Erythroblast (primary cell): ENCODE measurements at regions not wholly inside any gene's neighbourhood (a gene's known extent, or its start where the extent isn't known, plus 50 kb on each side); places are given as distances from the start of the nearest gene placed in this dataset.

Source experiments
- DNase-seq, 2 experiments: peaks; one replicate each; lab custom pipeline; 2025; lab: John Stamatoyannopoulos, UW
- GATA1 ChIP-seq: IDR thresholded peaks from 2 replicates; pipeline ENCODE4 v1.6.1; 2011; ENCODE audit warnings: low read depth, mild to moderate bottlenecking, control low read depth, low read length, moderate library complexity
- POLR2A ChIP-seq: IDR thresholded peaks from 2 replicates; pipeline ENCODE4 v1.6.1; 2011; ENCODE audit warnings: mild to moderate bottlenecking, low read length

DNA sequence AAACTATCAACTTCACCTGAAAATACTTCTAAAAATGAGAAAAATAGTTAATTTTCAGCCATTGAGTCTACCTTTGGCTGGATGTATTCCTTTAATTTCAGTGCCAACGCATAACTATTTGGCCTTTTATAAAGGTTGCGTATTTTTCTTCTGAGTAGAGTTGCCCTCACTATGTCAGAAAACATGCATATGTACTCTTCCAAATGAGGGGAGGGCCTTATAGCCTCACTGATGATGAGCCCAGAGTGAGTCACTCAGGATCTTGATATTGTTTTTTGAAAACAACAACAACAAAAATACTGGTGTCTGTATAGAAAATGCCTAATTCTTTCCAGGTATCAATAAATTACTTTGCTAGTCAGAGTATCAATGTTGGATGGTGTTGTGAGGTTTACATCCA lies 349.3 kb downstream of the FBXO8 start:
- DNase-seq, result no peak
- TF ChIP-seq GATA1, result no peak
- no peak for TF ChIP-seq POLR2A

DNA sequence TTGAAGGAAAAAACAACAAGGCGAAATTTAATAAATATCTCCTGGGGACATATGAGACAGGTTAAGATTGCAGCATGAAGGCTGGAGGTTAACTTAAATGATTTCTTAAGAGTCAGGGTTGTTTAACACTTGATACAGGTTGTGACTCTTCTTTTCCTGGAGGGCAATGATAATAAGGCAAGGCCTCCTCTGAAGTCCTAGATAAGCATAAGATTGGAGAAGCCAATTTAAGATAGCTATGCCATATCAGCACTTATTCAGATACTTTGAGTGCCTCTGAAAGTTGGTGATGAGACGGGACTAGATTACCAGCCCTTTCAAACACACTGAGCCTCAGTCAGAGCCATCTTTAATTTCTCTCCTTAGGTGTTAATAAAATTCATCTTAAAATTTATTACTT lies 350.8 kb downstream of the FBXO8 start:
- peak in 1 of 2 experiments; percentile 57 for DNase-seq
- no peak for TF ChIP-seq POLR2A
- no peak for TF ChIP-seq GATA1

DNA sequence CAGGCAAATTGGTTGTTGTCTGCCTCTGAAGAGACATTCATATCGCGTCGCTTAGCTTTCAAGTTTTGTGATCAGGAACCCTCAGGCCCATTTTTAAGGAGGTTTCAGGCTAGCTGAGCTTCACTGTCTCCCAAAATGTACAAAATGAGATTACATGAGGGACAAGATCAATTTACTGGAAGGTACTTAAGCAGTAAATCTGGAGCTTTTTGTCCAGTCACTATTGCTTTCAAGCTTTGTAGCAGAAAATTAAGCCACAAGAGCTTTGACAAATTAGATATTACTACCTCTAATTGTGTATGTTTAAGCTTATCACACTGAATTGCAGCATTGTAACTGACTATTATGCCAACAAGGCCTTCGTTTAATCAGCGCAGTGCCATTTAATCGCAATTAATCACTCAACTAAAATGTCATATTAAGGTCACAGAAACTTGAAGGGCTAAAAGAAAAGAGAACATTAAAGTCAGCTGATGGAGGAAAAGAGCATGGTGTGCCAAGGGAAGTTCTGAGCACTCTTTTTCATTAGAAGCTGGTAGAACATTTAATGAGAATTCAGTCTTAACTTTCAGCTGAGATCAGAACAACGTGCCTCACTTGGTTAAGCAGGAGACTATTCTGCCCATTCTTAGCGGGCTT lies 353.0 kb downstream of the FBXO8 start:
- TF ChIP-seq GATA1, result no peak
- TF ChIP-seq POLR2A, result no peak
- no peak for DNase-seq

DNA sequence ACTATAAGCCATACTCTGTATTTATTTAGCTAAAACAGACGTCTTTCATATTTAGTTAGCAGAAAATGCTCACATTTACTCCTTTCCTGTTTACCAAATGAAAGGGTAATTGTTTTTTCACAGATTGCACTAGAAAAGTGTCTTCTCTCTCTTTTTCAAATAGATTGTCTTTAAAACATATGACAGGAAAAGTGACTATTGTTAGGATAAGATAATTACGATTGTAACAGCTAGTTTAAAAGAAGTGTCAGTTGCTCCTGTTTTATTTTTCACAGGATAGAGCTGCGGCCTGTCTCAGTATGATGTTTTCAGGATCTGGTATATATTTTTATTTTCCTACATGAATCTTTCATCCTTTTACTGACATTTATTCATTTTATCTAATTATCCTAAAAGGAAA lies 353.5 kb downstream of the FBXO8 start:
- no peak for DNase-seq
- TF ChIP-seq POLR2A (no peak), GATA1 (no peak)

DNA sequence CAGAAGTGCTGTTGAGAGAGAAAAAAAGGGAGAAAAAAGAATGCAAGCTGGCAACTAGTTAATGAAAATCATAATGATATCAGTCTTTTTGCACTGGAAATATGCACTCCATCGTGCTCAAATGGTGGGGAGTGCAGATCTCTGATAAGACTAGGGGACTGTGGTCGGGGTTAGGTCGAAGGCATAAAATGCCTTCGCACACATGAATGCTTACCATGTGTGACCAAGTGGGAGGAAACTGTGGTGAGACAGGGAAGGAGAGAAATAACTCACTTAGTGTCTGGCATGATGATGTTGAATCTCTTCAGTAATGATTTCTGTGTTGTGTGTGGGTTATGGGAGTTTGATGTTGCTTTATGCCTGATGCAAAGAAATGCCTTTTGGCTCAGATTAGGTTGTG lies 358.9 kb downstream of the FBXO8 start:
- no peak for DNase-seq
- TF ChIP-seq GATA1 (no peak), POLR2A (no peak)

DNA sequence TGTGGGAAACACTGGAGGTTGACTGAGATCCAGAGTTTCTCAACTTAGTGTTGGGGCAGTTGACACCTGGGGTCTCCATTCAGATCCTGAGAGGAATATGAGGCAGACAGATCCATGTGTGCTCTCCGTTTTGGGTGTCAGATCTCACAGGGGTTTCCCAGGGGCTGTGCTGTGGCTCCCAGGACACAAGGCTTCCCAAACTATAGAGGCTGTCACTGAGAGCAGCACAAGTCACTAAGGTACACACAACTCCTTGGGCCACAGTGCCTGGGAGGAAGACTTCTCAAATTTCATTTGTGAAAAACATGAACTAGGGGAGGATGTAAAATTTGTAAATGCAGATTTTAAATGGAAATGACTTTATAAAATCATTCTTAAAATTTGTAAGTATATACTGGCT lies 363.6 kb downstream of the FBXO8 start:
- no peak for DNase-seq
- no peak for TF ChIP-seq GATA1
- no peak for TF ChIP-seq POLR2A

DNA sequence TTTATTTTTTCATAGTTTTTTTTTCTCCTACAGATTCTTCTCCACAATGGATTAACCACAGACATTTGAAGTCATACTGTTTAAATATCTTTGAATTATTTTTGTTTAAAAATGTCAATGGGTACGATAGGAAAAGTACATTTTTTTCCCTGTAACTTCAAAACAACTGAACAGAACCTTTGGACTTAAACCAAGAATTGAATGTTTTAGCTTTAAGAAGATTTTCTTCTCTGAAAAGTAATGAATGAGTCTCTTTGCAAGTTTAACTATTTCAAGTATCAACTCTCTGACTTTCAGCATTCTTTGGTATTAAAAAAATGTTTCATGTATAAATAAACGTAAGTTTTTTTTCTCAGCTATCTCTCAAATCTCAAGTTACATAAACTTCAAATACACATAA lies 364.3 kb downstream of the FBXO8 start:
- DNase-seq, result no peak

DNA sequence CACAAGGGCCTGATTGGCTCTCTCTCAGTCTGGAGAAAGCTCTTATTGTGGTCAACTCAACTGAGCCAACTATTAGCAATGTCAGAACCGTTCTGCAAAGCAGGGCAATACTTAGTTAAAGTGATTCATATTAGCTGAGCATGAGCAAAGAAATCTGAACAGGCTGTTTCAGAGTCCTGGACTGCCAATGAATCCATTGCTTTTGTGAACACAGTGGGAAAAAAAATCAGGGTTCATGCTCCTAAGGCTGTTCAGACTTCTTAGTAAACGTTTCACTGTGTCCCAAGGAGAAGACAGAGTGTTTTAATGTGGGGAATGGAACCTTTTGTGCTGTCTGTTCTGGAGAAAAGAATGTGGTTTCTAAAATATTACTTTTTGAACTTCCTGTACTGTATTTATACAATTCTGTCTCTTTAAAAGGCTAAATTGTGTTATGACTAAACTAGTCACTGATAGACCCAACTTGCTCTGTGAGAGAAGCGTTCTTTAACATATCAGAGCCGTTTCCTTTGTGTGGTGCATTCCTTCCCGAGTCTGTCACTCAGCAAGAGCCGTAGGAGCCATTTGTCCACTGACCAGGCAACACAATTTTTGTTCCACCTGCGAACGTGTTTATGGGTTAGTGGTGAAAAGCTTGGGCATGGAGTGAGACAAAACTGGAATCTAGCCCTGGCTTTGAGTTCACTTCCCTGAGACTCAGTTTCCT lies 366.1 kb downstream of the FBXO8 start:
- no peak for DNase-seq
- no peak for TF ChIP-seq GATA1
- no peak for TF ChIP-seq POLR2A

More for the DNA sequence above, 364.3 kb downstream of the FBXO8 start:
- TF ChIP-seq GATA1 (no peak), POLR2A (no peak)

DNA sequence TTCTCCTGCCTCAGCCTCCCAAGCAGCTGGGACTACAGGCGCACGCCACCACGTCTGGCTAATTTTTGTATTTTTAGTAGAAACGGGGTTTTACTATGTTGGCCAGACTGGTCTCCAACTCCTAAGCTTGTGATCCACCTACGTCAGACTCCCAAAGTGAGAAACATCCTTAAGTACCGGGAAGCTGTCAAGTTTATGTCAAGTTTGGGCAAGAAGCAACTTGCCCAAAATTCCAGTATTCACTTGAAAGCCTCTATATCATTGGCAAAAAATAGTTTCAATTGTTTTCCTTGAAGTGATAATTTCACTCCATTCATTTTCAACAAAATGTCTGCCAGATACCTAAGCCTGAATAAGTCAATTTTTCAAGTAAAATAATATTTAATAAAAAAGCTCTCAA lies 370.0 kb downstream of the FBXO8 start:
- TF ChIP-seq GATA1 (no peak), POLR2A (no peak)
- no peak for DNase-seq

DNA sequence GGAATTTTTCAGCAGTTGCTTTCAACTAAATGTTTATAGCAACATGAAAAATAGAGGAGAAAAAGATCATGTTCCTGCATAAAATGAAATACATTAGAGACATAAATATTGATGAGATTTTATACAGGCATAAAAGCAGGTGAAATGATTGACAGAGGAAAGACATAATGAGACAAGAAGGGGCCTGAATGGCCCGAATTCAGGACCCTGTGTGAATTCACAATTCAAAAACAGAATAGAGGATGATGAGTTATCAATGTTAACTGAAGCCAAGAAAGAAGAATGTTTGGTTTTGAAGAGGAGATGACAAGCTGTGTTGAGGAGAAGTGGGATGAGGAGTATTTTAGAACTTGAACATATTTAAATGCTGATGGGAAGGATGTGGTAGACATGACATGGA lies 371.1 kb downstream of the FBXO8 start:
- DNase-seq, result no peak
- no peak for TF ChIP-seq GATA1
- TF ChIP-seq POLR2A, result no peak

DNA sequence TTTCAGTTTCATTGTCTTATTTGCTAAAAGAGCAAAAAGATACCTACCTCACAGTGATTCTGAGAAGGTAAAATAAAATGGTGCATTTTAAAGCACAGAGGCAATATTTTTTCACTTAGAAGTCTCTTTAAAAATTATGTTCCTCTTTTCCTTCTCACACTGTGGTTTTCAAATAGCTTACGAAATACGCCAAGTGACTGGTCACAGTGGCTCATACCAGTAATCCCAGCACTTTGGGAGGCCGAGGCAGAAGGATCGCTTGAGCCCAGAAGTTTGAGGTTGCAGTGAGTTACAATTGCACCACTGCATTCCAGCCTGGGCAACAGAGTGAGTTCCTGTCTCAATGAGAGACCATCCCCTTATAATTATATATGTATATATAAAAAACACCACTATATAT lies 372.6 kb downstream of the FBXO8 start:
- TF ChIP-seq GATA1 (no peak), POLR2A (no peak)
- no peak for DNase-seq

DNA sequence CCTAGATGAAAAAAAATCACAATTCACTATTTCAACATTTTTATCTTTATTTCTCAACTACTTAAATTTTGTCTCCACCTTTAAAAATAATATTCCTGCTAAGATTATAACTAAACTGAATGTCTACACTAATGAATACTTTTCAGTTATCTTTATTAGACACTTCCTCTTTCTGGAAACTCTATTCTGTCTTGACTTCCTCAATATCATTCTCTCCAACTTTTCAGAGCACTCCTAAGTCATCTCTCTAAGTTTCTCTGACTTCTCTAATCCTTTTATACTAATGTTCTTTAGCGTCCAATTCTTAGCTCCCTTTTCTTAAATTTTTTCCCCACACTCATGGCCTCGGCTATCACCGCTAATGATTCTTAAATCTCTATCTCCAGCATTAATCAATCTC lies 374.2 kb downstream of the FBXO8 start:
- TF ChIP-seq GATA1 (no peak), POLR2A (no peak)
- DNase-seq, result no peak

DNA sequence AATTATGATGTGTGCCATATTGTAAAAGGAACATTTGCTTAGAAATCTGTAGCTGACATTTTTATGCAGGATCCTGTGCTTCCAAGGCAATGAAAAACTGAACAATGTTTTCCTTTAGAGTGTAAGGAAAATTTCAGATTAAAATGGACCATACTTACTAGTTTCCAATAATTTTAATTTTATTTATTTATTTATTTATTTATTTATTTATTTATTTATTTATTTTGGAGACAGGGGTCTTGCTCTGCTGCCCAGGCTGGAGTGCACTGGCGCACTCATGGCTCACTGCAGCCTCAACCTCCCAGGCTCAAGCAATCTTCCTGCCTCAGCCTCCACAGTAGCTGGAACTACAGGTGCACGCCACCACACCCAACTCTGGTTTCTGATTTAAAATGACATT lies 369.8 kb upstream of the HAND2 start:
- DNase-seq, result no peak
- TF ChIP-seq GATA1 (no peak), POLR2A (no peak)

DNA sequence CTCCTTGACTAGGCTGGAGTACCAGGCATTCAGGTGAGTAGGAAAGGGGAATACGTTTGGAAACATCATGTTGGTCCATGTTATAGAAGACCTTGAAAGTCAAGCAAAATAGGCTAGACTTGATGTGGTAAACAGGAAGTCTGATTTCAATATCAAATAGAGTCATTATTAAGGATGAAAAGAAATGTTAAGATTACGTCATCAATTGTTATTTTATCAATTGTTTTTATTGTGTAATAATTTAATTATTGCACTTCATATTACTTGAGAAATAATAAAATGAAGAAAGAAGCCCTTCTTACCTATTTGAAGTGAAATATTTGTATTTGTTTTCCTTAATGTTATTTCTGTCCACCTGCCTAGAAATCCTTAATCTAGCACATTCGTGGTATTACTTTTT lies 361.0 kb upstream of the HAND2 start:
- TF ChIP-seq POLR2A, result no peak
- no peak for TF ChIP-seq GATA1
- DNase-seq, result no peak

DNA sequence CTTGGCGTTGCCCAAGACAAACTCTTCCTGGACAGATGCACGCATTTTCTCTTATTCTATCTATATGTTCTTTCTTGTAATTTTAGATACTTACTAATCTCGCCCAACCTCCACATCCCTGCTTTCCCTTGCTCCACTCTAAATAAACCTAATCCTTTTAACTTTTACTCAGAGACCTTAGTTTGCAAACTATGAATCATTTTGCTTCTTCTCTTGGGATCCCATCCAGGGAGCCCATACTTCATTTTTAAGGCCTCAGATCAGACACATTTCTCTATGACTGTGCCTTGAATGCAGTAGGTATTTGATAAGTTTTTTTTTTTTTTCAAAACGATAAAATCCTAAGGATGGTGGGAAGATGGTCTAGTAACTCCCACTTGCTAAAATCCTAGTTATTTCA lies 353.8 kb upstream of the HAND2 start:
- DNase-seq, result no peak
- no peak for TF ChIP-seq GATA1
- TF ChIP-seq POLR2A, result no peak

DNA sequence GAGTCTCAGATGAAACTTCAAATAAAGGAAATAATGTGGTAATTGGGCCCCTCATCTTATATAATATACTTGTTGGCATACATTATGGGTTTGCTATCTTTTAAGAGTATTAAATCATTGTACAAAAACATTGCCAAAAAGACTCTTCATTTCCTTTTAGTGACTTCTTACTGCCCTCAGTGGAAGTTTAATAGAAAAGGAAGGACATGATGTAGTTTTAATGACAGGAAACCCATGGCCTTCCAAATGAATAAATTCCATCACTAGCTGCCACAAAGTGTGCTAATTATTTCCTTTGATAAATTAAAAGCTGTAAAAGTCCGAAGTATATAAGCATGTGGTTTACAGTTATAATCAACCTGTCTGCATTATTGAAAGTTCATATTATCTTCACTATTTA lies 350.9 kb upstream of the HAND2 start:
- TF ChIP-seq POLR2A, result no peak
- no peak for TF ChIP-seq GATA1
- DNase-seq, result no peak

DNA sequence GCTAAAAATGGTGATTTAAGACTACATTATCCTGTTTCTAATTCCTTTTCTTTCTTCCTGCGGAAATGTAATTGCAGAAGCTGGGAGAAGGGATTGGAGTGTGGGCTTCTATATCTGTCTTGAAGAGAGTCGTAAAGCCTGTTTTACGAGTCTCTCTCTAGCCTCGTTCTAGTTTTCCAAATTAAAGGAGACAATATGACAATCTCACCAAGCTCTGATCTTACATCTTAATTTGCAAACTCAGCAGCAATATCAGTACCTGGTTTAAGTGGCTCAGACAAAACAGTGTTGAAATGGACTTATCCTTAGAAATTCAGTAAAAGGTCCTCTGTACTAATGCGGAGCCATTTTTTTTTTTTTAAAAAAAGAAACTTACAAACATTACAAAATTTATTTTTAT lies 349.5 kb upstream of the HAND2 start:
- TF ChIP-seq GATA1 (no peak), POLR2A (no peak)
- no peak for DNase-seq
